Ovary (tissue), 3 donors: ENCODE measurements at regions not wholly inside any gene's neighbourhood (a gene's known extent, or its start where the extent isn't known, plus 50 kb on each side); places are given as distances from the start of the nearest gene placed in this dataset.

Source experiments
- CTCF ChIP-seq, 3 donors: fragments of 450-650 bp in 2 of 3; fragments of 200-600 bp in 1 of 3; IDR thresholded peaks; one replicate each; pipeline versions ENCODE4 v1.5.1 to v1.8.0; 2016 to 2022; ENCODE audit warnings: antibody characterized with exemption in 3 of 3, mild to moderate bottlenecking in 1 of 3
- EP300 ChIP-seq: sonication (generic); formaldehyde crosslinking; IDR thresholded peaks from one replicate; pipeline ENCODE4 v1.6.1; 2017; ENCODE audit warnings: antibody characterized with exemption
- POLR2A ChIP-seq: fragments of 450-650 bp; IDR thresholded peaks from one replicate; pipeline ENCODE4 v1.6.1; 2017; ENCODE audit warnings: antibody characterized with exemption, mild to moderate bottlenecking, moderate library complexity
- donor health status: DM: no; HTN: no; CAD: no.

- TF ChIP-seq CTCF (IDR thresholded peaks at IDR 0.05) (no peak), EP300 (no peak), POLR2A (no peak)
Measured at GRCh38 chr12:23352670-23353069, 596.8 kb downstream of the SOX5 start.
